ENCODE measurements at regions not wholly inside any gene's neighbourhood (a gene's known extent, or its start where the extent isn't known, plus 50 kb on each side); places are given as distances from the start of the nearest gene placed in this dataset.

DNA sequence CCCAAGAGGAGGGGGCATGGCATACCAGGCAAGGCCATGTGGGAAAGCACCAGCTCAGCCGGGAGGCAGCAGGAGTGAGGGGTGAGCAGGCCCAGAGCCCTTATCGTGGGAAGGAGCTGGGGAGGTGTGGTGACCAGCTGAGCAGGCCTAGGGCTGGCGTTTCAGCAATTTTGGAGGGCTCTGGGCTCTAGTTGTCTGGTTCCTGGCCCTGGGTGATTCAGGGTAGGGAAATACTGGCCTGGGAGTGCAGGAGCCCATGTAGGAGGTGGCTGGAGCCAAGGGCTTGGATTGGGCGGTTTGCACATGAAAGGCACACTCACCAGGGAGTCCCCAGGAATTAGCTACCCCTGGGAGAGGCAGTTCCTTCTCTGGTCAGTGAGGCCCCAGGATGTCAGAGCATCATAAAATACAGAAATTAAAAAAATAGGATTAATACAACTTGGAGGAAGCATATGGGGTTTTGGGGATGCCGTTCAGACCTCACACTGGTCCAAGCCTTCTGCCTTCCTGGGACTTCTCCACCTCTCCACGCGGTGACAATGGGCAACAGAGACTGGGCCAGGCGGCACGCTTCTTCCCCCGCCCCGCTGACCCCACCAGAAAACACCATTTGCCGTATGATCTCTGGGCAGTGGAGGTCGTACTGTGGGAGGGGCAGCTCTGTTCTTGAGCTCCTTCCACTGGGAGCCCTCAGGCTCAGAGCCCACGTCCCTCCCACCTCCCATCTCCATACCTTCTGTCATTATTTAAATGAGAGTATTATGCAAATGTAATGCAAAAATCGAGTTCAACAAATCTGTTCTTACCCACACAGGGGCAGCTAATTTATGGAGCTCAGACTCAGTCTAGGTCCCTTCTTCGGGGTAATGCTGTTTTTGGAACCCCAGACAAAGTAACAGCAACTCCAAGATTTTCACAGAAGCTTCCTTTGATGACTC is 133.0 kb upstream of the FAM20C start:
- Mint-ChIP-seq H3K27me3 (peaks cover 8% of the 10 kb centered on the region), H3K4me1 (no peaks in the 10 kb centered on the region), H3K4me3 (no peak overlapping the region), H3K27ac (no peak overlapping the region), H3K36me3 (ENCODE audit: low read depth) (no peaks in the 10 kb centered on the region)
- ATAC-seq (no peak), DNase-seq (no peak)
- H3K9me3 ChIP-seq (ENCODE audit: control insufficient read depth, low read length, poor library complexity, severe bottlenecking) = no peaks in the 10 kb centered on the region

- H3K4me3 Mint-ChIP-seq = no peak overlapping the region
- no peak for DNase-seq
These were observed 132.2 kb upstream of the FAM20C start for GRCh38 chr7:60017-60675.

DNA sequence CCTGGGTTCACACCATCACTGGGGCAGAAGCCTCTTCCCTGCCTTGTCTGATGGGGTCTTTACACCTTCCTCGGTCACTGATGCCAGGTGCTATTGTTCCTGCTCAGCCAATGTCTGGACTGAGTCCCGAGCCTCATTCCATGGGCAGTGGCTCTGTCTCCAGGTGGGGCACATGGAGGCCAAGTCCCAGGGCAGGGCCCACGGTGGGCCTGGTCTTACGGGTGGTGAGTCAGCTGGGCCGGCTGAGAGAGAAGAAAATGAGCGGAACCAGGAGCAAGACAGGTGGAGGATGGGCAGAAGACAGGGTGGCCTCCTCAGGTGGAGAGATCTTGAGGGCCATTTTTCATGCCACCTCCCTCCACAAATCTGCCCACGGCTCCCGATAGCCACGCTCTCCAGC is 131.7 kb upstream of the FAM20C start:
- ATAC-seq (no peak), DNase-seq (no peak)
- Mint-ChIP-seq H3K36me3 (ENCODE audit: low read depth) (no peaks in the 10 kb centered on the region), H3K27me3 (peaks cover 12% of the 10 kb centered on the region), H3K4me1 (no peaks in the 10 kb centered on the region), H3K27ac (no peak overlapping the region), H3K4me3 (no peak overlapping the region)
- H3K9me3 ChIP-seq (ENCODE audit: control insufficient read depth, low read length, poor library complexity, severe bottlenecking) = no peaks in the 10 kb centered on the region

More at GRCh38 chr7:60017-60675, 132.2 kb upstream of the FAM20C start:
- Mint-ChIP-seq H3K27ac (no peak overlapping the region), H3K36me3 (ENCODE audit: low read depth) (no peaks in the 10 kb centered on the region), H3K27me3 (peaks cover 11% of the 10 kb centered on the region), H3K4me1 (no peaks in the 10 kb centered on the region)
- H3K9me3 ChIP-seq (ENCODE audit: control insufficient read depth, low read length, poor library complexity, severe bottlenecking) = no peaks in the 10 kb centered on the region
- ATAC-seq = no peak

GRCh38 chr7:61111-61510 is 131.3 kb upstream of the FAM20C start:
- DNase-seq = no peak
- H3K4me1 Mint-ChIP-seq = no peaks in the 10 kb centered on the region

GRCh38 chr7:61576-62360 is 130.6 kb upstream of the FAM20C start:
- no peaks in the 10 kb centered on the region for H3K4me1 Mint-ChIP-seq
- H3K36me3 Mint-ChIP-seq (ENCODE audit: low read depth) = no peaks in the 10 kb centered on the region
- no peak overlapping the region for H3K27ac Mint-ChIP-seq
- no peak overlapping the region for H3K4me3 Mint-ChIP-seq
- DNase-seq = no peak
- ATAC-seq = no peak
- peaks cover 11% of the 10 kb centered on the region for H3K27me3 Mint-ChIP-seq
- no peaks in the 10 kb centered on the region for H3K9me3 ChIP-seq (ENCODE audit: control insufficient read depth, low read length, poor library complexity, severe bottlenecking)

More at GRCh38 chr7:61111-61510, 131.3 kb upstream of the FAM20C start:
- Mint-ChIP-seq H3K27ac (no peak overlapping the region), H3K4me3 (no peak overlapping the region), H3K36me3 (ENCODE audit: low read depth) (no peaks in the 10 kb centered on the region), H3K27me3 (peaks cover 9% of the 10 kb centered on the region)
- H3K9me3 ChIP-seq (ENCODE audit: control insufficient read depth, low read length, poor library complexity, severe bottlenecking) = no peaks in the 10 kb centered on the region
- no peak for ATAC-seq

DNA sequence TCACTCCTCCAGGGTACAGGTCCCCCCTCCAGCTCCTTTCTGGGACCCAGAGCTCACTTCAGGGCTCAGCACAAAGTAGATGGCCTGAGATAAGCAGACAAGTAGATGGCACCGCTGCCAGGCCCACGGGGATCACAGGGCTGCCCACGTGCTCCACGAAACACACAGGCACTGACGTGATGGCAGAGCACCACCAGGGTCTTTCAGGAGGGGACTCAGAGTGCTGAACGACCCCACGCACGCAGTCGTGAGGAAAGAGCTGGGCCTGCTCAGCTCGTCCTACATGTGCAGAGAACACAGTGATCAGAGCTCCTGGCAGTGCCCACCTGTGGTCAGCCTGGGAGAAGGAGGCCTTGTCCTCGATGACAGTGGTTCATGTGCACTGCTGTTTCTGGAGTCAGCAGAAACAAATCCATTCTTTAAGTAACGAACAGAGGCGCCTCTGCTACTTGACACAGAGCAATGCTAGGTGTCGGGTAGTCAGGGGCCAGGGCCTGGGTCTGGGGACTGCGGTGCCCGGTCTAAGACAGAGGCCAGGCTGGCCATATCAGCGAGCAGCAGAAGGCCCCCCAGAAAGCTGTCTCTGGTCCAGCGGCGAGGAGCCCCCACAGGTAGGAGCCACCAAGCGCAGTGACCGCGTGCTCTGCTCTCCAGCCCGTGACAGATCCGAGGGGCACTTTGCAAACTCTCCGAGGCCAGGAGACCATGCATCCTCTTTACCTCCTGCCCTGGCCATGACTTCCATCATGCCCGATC is 129.8 kb upstream of the FAM20C start:
- H3K27ac Mint-ChIP-seq = no peak overlapping the region
- no peaks in the 10 kb centered on the region for H3K36me3 Mint-ChIP-seq (ENCODE audit: low read depth)
- DNase-seq (no peak), ATAC-seq (no peak)
- H3K9me3 ChIP-seq (ENCODE audit: control insufficient read depth, low read length, poor library complexity, severe bottlenecking) = no peaks in the 10 kb centered on the region
- peaks cover 15% of the 10 kb centered on the region for H3K27me3 Mint-ChIP-seq
- no peaks in the 10 kb centered on the region for H3K4me1 Mint-ChIP-seq
- no peak overlapping the region for H3K4me3 Mint-ChIP-seq

DNA sequence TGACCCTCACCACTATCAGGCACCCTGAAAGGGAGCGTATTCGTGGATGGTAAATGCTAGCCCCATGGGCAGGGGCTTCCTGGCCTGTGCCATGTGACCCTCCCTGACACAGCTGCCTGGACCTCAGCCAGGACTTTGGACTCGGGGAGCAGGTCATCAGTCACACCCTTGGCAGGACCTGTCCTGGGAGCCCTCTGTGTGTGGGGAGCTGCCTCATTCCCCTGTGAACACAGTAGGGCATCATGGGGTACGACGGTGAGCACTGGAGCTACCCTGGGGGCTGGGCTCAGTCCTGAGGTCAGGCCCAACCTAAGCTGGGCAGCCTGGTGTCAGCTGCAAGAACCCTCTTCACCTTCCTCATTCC is 129.3 kb upstream of the FAM20C start:
- Mint-ChIP-seq H3K4me1 (peaks cover 1% of the 10 kb centered on the region), H3K27me3 (peaks cover 17% of the 10 kb centered on the region), H3K36me3 (ENCODE audit: low read depth) (no peaks in the 10 kb centered on the region), H3K27ac (no peak overlapping the region), H3K4me3 (no peak overlapping the region)
- DNase-seq (no peak), ATAC-seq (no peak)
- no peaks in the 10 kb centered on the region for H3K9me3 ChIP-seq (ENCODE audit: control insufficient read depth, low read length, poor library complexity, severe bottlenecking)

DNA sequence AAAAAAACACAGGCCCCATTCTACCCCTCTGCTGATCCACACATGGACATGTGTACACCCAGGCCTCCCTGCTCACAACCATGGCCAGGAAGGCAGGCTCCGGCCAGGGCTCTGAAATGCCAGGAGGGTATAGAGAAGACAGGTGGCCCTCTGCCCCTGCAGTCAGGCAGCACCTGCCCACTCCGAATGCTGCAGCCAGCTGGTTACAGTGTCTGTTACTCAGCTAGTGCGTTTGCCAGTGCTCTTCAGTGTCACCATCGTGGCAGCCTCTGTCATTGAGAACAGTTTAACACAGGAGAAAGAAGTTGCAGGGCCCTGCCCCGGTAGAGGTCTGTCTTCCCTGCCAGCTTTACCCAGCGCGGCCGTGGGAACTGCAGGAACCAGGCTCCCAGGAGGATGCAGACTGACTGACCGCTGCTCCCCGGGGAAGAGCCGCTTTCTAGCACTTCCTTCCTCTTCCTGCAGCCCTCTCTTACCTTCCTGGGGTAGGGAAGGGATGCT is 128.8 kb upstream of the FAM20C start:
- H3K4me1 Mint-ChIP-seq = peaks cover 4% of the 10 kb centered on the region
- no peak overlapping the region for H3K27ac Mint-ChIP-seq

DNA sequence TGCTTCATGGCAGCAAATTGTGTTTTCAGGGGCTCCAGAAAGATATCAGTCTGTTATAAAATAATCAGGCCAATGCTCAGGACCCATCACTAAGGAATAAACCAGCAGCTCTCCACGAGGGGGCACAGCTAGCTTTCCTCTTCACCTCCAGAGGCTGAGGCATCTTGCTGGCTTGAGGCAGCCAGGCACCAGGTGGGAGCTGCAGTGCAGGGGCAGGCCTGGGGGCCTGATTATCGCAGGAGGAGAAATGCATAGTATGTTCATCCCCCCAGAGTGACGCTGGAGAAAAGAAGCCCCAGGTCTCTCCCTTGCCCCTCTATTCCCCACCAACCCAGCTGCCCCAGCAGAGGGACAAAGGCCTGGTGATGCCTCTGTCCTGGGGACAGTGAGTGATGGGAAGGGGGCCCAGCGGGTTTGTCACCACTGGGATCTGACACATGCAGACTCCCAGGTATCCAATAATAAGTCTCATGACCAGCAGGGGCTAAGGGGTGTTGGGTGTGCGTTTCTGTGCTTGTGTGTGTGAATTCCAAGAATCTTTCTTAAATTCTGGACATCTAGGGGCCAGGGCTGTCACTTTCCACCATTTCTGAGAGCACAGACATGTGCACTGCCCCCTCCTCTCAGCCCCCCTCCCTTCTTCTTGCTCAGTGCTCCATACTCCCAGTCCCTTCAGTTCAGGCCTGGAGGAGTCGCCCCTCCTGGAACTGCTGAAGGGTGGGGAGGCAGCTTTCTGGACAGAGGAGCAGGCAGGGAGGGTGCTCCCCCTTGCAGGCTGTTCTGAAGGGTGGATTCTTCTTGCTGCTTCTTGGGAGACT is 128.1 kb upstream of the FAM20C start:
- Mint-ChIP-seq H3K4me3 (no peak overlapping the region), H3K27ac (no peak overlapping the region), H3K36me3 (ENCODE audit: low read depth) (no peaks in the 10 kb centered on the region), H3K4me1 (peaks cover 4% of the 10 kb centered on the region), H3K27me3 (peaks cover 23% of the 10 kb centered on the region)
- DNase-seq = no peak
- ATAC-seq = no peak
- no peaks in the 10 kb centered on the region for H3K9me3 ChIP-seq (ENCODE audit: control insufficient read depth, low read length, poor library complexity, severe bottlenecking)

More for the DNA sequence above, 128.8 kb upstream of the FAM20C start:
- no peaks in the 10 kb centered on the region for H3K9me3 ChIP-seq (ENCODE audit: control insufficient read depth, low read length, poor library complexity, severe bottlenecking)
- no peaks in the 10 kb centered on the region for H3K36me3 Mint-ChIP-seq (ENCODE audit: low read depth)
- H3K4me3 Mint-ChIP-seq = no peak overlapping the region
- DNase-seq (no peak), ATAC-seq (no peak)
- peaks cover 22% of the 10 kb centered on the region for H3K27me3 Mint-ChIP-seq

DNA sequence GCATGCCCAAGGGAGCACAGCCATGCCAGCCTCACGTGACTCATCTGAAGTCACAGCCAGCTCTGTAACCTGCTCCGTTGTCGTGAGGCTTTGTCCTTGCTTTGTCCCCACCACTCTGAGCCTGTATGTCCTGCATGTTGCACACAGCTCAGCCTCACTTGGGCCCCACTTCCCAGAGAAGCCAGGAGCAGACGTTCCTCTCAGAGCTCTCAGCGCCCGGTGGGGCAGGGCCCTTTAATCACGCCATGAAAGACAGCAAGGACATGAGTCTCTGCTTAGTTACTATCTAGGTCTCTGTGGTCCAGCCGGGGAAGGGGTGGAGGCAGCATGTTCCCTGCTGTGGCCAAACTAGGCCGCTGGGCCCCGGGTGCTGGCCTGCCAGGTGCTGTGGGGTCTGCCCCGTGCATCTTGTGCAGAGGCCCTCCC is 127.4 kb upstream of the FAM20C start:
- ATAC-seq (no peak), DNase-seq (no peak)
- no peaks in the 10 kb centered on the region for H3K9me3 ChIP-seq (ENCODE audit: control insufficient read depth, low read length, poor library complexity, severe bottlenecking)
- no peaks in the 10 kb centered on the region for H3K36me3 Mint-ChIP-seq (ENCODE audit: low read depth)
- peaks cover 23% of the 10 kb centered on the region for H3K27me3 Mint-ChIP-seq
- peaks cover 4% of the 10 kb centered on the region for H3K4me1 Mint-ChIP-seq
- H3K27ac Mint-ChIP-seq = no peak overlapping the region
- no peak overlapping the region for H3K4me3 Mint-ChIP-seq

GRCh38 chr7:65554-65953 is 126.8 kb upstream of the FAM20C start:
- Mint-ChIP-seq H3K4me3 (no peak overlapping the region), H3K36me3 (ENCODE audit: low read depth) (no peaks in the 10 kb centered on the region), H3K4me1 (peaks cover 4% of the 10 kb centered on the region), H3K27ac (no peak overlapping the region), H3K27me3 (peaks cover 23% of the 10 kb centered on the region)
- ATAC-seq = no peak
- H3K9me3 ChIP-seq (ENCODE audit: control insufficient read depth, low read length, poor library complexity, severe bottlenecking) = no peaks in the 10 kb centered on the region
- DNase-seq = no peak

GRCh38 chr7:66296-66695 is 126.1 kb upstream of the FAM20C start:
- Mint-ChIP-seq H3K27ac (no peak overlapping the region), H3K4me3 (no peak overlapping the region), H3K27me3 (peaks cover 23% of the 10 kb centered on the region), H3K36me3 (ENCODE audit: low read depth) (no peaks in the 10 kb centered on the region), H3K4me1 (peaks cover 4% of the 10 kb centered on the region)
- DNase-seq (no peak), ATAC-seq (no peak)
- no peaks in the 10 kb centered on the region for H3K9me3 ChIP-seq (ENCODE audit: control insufficient read depth, low read length, poor library complexity, severe bottlenecking)

Measured in T-helper 17 cell (primary cell).